Epithelial cell of prostate (primary cell): ENCODE measurements at regions not wholly inside any gene's neighbourhood (a gene's known extent, or its start where the extent isn't known, plus 50 kb on each side); places are given as distances from the start of the nearest gene placed in this dataset.
"Not testable (repeated sequence)": the region's sequence is repeated elsewhere in the genome, so short reads cannot be mapped to it uniquely, and the experiment has no call there.

ENCODE experiments used
- DNase-seq: peaks from one replicate; pipeline ENCODE4 v3.0.0-alpha.2; 2011; ENCODE audit warnings: low read depth, low spot score
- H3K27ac ChIP-seq: fragments of 450-650 bp; 2 replicates; pipeline ENCODE4 v1.5.1; 2017; ENCODE audit warnings: mild to moderate bottlenecking

GRCh38 chr4:107472265-107472948 is 247.6 kb downstream of the PAPSS1 start:
- no peak overlapping the region for H3K27ac ChIP-seq
- peak; percentile 12 for DNase-seq

GRCh38 chr4:107470173-107470572 is 249.9 kb downstream of the PAPSS1 start:
- H3K27ac ChIP-seq = no peak overlapping the region
- no peak for DNase-seq

- no peak for DNase-seq
- no peak overlapping the region for H3K27ac ChIP-seq
These were observed 251.2 kb downstream of the PAPSS1 start for GRCh38 chr4:107468812-107469211.

- no peak for DNase-seq
- H3K27ac ChIP-seq = no peak overlapping the region
These were observed 251.9 kb downstream of the PAPSS1 start for GRCh38 chr4:107468156-107468555.

GRCh38 chr4:107467461-107467860 is 252.6 kb downstream of the PAPSS1 start:
- DNase-seq = no peak
- no peak overlapping the region for H3K27ac ChIP-seq

GRCh38 chr4:107458194-107458593 is 261.8 kb downstream of the PAPSS1 start:
- DNase-seq = no peak
- H3K27ac ChIP-seq = no peak overlapping the region

- DNase-seq = no peak
- no peak overlapping the region for H3K27ac ChIP-seq
These were observed 266.0 kb downstream of the PAPSS1 start for GRCh38 chr4:107453987-107454386.

- no peak overlapping the region for H3K27ac ChIP-seq
- no peak for DNase-seq
These were observed 267.1 kb downstream of the PAPSS1 start for GRCh38 chr4:107452717-107453630.

GRCh38 chr4:107449611-107450369 is 270.2 kb downstream of the PAPSS1 start:
- no peak overlapping the region for H3K27ac ChIP-seq
- no peak for DNase-seq

GRCh38 chr4:107442538-107443111 is 277.4 kb downstream of the PAPSS1 start:
- no peak overlapping the region for H3K27ac ChIP-seq
- no peak for DNase-seq

- H3K27ac ChIP-seq = no peak overlapping the region
These were observed 280.6 kb downstream of the PAPSS1 start for GRCh38 chr4:107439401-107439800.

GRCh38 chr4:107436471-107436870 is 283.6 kb downstream of the PAPSS1 start:
- not testable (repeated sequence) for DNase-seq

More at GRCh38 chr4:107439401-107439800, 280.6 kb downstream of the PAPSS1 start:
- no peak for DNase-seq

GRCh38 chr4:107432451-107432850 is 287.6 kb downstream of the PAPSS1 start:
- no peak for DNase-seq
- no peak overlapping the region for H3K27ac ChIP-seq

More at GRCh38 chr4:107436471-107436870, 283.6 kb downstream of the PAPSS1 start:
- H3K27ac ChIP-seq = not testable (repeated sequence)

GRCh38 chr4:107423677-107424405 is 296.2 kb downstream of the PAPSS1 start:
- H3K27ac ChIP-seq = no peak overlapping the region
- no peak for DNase-seq

- peak; percentile 76 for DNase-seq
- peak overlapping the region; percentile 38 for H3K27ac ChIP-seq
These were observed 300.5 kb downstream of the PAPSS1 start for GRCh38 chr4:107419536-107419935.

- no peak for DNase-seq
- H3K27ac ChIP-seq = peak overlapping the region; percentile 38
These were observed 301.0 kb downstream of the PAPSS1 start for GRCh38 chr4:107419052-107419451.

GRCh38 chr4:107415490-107415889 is 304.5 kb downstream of the PAPSS1 start:
- DNase-seq, H3K27ac ChIP-seq: not testable (repeated sequence)

GRCh38 chr4:107409872-107410271 is 310.2 kb downstream of the PAPSS1 start:
- DNase-seq, H3K27ac ChIP-seq: not testable (repeated sequence)

- peak; percentile 5 for DNase-seq
- no peak overlapping the region for H3K27ac ChIP-seq
These were observed 311.1 kb downstream of the PAPSS1 start for GRCh38 chr4:107408968-107409367.
